ENCODE measurements at regions not wholly inside any gene's neighbourhood (a gene's known extent, or its start where the extent isn't known, plus 50 kb on each side); places are given as distances from the start of the nearest gene placed in this dataset.

- in situ Hi-C loops (cut with MboI): loop anchor here (10.0 to 25.0 kb wide), 2 partner anchors 162 to 630 kb away; no protein-coding TSS in a partner anchor
- RAD21 ChIA-PET (ENCODE audit: unreplicated experiment): no interaction called here
- FAIRE-seq: no peak
- intact Hi-C loops (cut with micrococcal nuclease; ENCODE audit: unreplicated experiment): no loop called here
- no peak for ATAC-seq
- no peaks in the 10 kb centered on the region for H3K4me1 ChIP-seq (ENCODE audit: control insufficient read depth, insufficient read depth, low read length)
- no peak overlapping the region for H3K9ac ChIP-seq (ENCODE audit: control insufficient read depth, insufficient read depth, low read length)
- no peak overlapping the region for H2AFZ ChIP-seq (ENCODE audit: control insufficient read depth, low read depth, low read length)
- H3K27me3 ChIP-seq (replicated peaks in 1 of 2; ENCODE audit: control insufficient read depth in 2 of 2, insufficient read depth in 2 of 2, low read length in 1 of 2): no peaks in the 10 kb centered on the region
- no peaks in the 10 kb centered on the region for H3K36me3 ChIP-seq (ENCODE audit: control insufficient read depth in 2 of 2, insufficient read depth in 2 of 2, low read length in 1 of 2)
- no peak overlapping the region for H3K27ac ChIP-seq (ENCODE audit: control insufficient read depth, insufficient read depth)
- H3K9me3 ChIP-seq (replicated peaks; ENCODE audit: control insufficient read depth, insufficient read depth, low read length): no peaks in the 10 kb centered on the region
- H3K4me3 ChIP-seq: no peak overlapping the region
- no peaks in the 10 kb centered on the region for H3K79me2 ChIP-seq (ENCODE audit: control insufficient read depth, insufficient read depth, low read length)
- POLR2A ChIA-PET: interaction anchor here (0.7 kb wide), 1 partner anchor 161 kb away, joined by 3 read pairs; no protein-coding TSS in a partner anchor
- H4K20me1 ChIP-seq (ENCODE audit: control insufficient read depth, insufficient read depth): no peaks in the 10 kb centered on the region
- CTCF ChIA-PET: interaction anchor here (0.6 to 1.2 kb wide), 3 partner anchors 8 to 102 kb away, joined by 3 read pairs; no protein-coding TSS in a partner anchor
- DNase-seq (ENCODE audit: low read depth, low spot score): no peak
- no TSS peak for BruUV-seq (replicated peaks)
- no peak overlapping the region for H3K4me2 ChIP-seq (ENCODE audit: control insufficient read depth, insufficient read depth)
- SMC1A ChIA-PET (ENCODE audit: uncharacterized antibody, unreplicated experiment): interaction anchor here (1.1 kb wide), 1 partner anchor 14 kb away, joined by 3 read pairs; no protein-coding TSS in a partner anchor
- 26% methylated on average over 5 of the region's 5 CpGs for WGBS (ENCODE audit: insufficient coverage, insufficient replicate concordance, low lambda C conversion rate, missing lambda C conversion rate)
- TF ChIP-seq ZNF384 (IDR thresholded peaks at IDR 0.05; ENCODE audit: borderline replicate concordance, low read depth, low read length): no peak
- TF ChIP-seq TAF1 (IDR thresholded peaks at IDR 0.05; ENCODE audit: borderline replicate concordance, low read depth, low read length): no peak
- no peak for TF ChIP-seq CHD4 (IDR thresholded peaks at IDR 0.05)
- no peak for TF ChIP-seq MEF2B (IDR thresholded peaks at IDR 0.05; ENCODE audit: partially characterized antibody, poor library complexity, severe bottlenecking)
- TF ChIP-seq ELK1 (IDR thresholded peaks at IDR 0.05; ENCODE audit: low read depth, low read length): no peak
- TF ChIP-seq ZNF687 (IDR thresholded peaks at IDR 0.05): no peak
- no peak for TF ChIP-seq E4F1 (IDR thresholded peaks at IDR 0.05; ENCODE audit: borderline replicate concordance, partially characterized antibody)
- TF ChIP-seq TCF7 (IDR thresholded peaks at IDR 0.05; ENCODE audit: borderline replicate concordance): no peak
- no peak for TF ChIP-seq KLF5 (IDR thresholded peaks at IDR 0.05; ENCODE audit: partially characterized antibody)
- no peak for TF ChIP-seq NFYA (IDR thresholded peaks at IDR 0.05; ENCODE audit: borderline replicate concordance, low read depth, low read length)
- TF ChIP-seq USF2 (IDR thresholded peaks at IDR 0.05; ENCODE audit: borderline replicate concordance, low read depth, low read length): no peak
- no peak for TF ChIP-seq IKZF2 (IDR thresholded peaks at IDR 0.05)
- no peak for TF ChIP-seq CBX5 (IDR thresholded peaks at IDR 0.05; ENCODE audit: low read depth)
- TF ChIP-seq NFIC (IDR thresholded peaks at IDR 0.05; ENCODE audit: low read depth, low read length): no peak
Measured at GRCh38 chr1:73832276-73833181, 365.4 kb downstream of the LRRIQ3 start.
